ENCODE measurements at regions not wholly inside any gene's neighbourhood (a gene's known extent, or its start where the extent isn't known, plus 50 kb on each side); places are given as distances from the start of the nearest gene placed in this dataset.

DNA sequence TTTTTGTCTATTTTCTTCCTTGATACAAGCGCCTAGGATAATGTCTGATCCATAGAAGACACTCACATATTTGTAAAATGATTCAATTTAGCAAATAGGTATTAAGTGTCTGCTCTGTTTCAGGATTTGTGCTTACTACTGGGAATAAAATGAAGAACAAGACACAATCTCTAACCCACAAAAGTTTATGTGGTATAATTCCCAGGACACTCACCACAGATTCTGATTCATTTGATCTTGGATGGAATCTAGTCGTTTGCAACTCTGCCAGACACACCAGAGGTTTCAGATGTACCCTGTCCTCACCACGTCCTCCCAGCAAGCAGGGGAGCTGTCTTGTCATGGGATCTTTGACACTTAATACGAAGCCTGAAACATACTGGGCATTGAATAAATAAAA, 208.3 kb downstream of the LRIG3 start:
- Histone ChIP-seq H3K27ac (no peak overlapping the region), H3K4me1 (peaks cover 0 to 12% (median 1%) of the 10 kb centered on the region in 4 donors), H3K4me3 (no peak overlapping the region), H3K27me3 (no peaks in the 10 kb centered on the region), H3K36me3 (no peaks in the 10 kb centered on the region), H3K9me3 (peaks cover 0 to 9% (median 0%) of the 10 kb centered on the region in 3 donors)
- TF ChIP-seq, protein P1, sequence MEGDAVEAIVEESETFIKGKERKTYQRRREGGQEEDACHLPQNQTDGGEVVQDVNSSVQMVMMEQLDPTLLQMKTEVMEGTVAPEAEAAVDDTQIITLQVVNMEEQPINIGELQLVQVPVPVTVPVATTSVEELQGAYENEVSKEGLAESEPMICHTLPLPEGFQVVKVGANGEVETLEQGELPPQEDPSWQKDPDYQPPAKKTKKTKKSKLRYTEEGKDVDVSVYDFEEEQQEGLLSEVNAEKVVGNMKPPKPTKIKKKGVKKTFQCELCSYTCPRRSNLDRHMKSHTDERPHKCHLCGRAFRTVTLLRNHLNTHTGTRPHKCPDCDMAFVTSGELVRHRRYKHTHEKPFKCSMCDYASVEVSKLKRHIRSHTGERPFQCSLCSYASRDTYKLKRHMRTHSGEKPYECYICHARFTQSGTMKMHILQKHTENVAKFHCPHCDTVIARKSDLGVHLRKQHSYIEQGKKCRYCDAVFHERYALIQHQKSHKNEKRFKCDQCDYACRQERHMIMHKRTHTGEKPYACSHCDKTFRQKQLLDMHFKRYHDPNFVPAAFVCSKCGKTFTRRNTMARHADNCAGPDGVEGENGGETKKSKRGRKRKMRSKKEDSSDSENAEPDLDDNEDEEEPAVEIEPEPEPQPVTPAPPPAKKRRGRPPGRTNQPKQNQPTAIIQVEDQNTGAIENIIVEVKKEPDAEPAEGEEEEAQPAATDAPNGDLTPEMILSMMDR (IDR thresholded peaks at IDR 0.05): no peak
- intact Hi-C loops (cut with DNase I; ENCODE audit: low total_unique reads): no loop called here
- DNase-seq: no peak

DNA sequence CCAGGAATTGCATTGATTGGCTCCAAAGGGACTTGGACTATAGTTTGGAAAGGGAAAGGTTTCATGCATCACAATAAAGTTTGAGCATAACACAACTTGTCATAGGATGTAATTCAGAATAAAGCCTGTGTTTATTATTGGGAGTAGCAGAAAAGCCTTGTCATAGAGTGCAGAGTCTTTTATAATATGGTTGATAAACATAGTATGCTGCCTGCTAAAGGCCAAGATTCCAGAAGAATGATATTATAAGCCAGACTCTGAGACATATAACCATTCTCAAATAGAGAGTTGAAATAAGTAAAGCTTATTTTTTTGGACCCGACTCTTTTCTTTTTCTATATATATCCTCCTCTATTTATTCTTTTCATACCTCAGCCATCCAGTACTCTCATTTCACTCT, 207.3 kb downstream of the LRIG3 start:
- Histone ChIP-seq H3K27me3 (no peaks in the 10 kb centered on the region), H3K4me1 (peaks cover 0 to 12% (median 1%) of the 10 kb centered on the region in 4 donors), H3K4me3 (no peak overlapping the region), H3K9me3 (peaks cover 0 to 9% (median 0%) of the 10 kb centered on the region in 3 donors), H3K27ac (no peak overlapping the region), H3K36me3 (no peaks in the 10 kb centered on the region)
- intact Hi-C loops (cut with DNase I; ENCODE audit: low total_unique reads): no loop called here
- DNase-seq: no peak
- TF ChIP-seq, protein P1 (IDR thresholded peaks at IDR 0.05): no peak

DNA sequence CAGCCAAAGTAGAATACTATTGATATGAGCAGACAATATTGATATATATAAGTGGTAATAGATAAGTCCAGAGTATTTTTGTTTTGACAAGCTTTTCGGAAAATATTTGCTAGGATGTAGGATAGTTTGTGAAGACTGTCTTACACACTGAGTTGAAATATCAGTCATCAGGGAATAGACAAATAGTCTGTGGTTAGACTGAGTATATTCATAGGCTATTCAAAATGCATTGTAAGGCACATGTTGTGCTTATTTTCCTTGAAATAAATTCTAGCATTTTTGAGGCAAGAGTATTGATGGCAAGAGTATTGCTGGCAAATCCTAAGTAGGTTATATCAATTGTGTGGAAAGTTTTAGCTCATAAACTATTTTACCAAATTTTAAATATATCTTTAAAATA, 201.1 kb downstream of the LRIG3 start:
- no peak overlapping the region for H3K4me3 ChIP-seq
- H3K9me3 ChIP-seq: no peaks in the 10 kb centered on the region
- no peak overlapping the region for H3K27ac ChIP-seq
- H3K27me3 ChIP-seq: no peaks in the 10 kb centered on the region
- DNase-seq: no peak
- TF ChIP-seq, protein P1 (IDR thresholded peaks at IDR 0.05): no peak
- no peaks in the 10 kb centered on the region for H3K36me3 ChIP-seq
- H3K4me1 ChIP-seq: no peaks in the 10 kb centered on the region
- intact Hi-C loops (cut with DNase I; ENCODE audit: low total_unique reads): no loop called here

DNA sequence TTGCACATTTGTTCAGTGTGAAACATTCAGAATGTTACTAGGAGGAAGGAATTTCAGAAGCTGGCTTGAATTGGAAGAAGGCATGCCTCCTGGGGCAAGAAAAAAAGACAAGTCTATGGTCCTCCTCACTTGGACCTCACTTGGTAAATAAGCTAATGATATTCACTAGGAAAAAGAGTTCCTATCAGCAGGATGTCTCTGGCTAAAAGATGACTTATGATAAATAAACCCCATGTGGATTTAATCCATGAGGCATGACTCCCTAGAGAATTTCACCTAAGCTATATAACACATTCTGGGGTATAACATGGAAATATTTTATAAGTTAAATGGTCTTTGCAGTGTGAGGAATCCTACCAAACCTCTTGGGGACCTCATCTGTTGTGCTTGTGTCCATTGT, 199.9 kb downstream of the LRIG3 start:
- Histone ChIP-seq H3K4me3 (no peak overlapping the region), H3K4me1 (no peaks in the 10 kb centered on the region), H3K36me3 (no peaks in the 10 kb centered on the region), H3K9me3 (no peaks in the 10 kb centered on the region), H3K27me3 (no peaks in the 10 kb centered on the region), H3K27ac (no peak overlapping the region)
- TF ChIP-seq, protein P1 (IDR thresholded peaks at IDR 0.05): no peak
- DNase-seq: no peak
- intact Hi-C loops (cut with DNase I; ENCODE audit: low total_unique reads): no loop called here

DNA sequence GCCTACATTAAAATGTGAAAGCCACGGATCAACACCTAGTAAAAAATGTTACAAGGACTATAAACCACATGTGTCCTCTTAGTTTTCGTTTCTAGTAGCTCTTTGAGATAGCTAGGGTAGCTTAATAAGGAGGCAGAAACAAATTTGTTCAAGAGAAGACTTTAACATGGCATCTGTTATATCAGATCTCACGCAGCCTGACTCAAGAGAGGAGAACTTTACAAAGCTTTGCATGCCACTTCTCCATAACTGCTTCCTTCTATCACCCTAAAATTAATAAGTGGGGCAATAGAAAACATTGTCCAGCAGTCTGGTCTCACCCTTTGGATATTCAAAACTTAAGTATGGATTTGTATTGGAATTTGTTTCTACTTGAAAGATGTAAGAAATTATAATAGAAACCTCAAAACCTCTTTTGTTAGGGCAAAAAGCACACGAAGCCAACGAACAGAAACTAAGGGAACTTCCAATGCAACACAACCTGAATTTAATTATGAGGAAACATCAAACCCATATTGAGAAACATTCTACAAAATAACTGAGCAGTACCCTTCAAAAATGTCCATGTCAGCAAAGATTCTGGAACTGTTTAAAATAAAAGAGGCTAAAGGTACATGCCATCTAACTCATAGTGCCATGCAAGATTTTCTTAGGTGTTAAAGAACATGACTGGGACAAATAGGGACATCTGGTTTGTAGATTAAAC, 194.8 kb downstream of the LRIG3 start:
- TF ChIP-seq, protein P1 (IDR thresholded peaks at IDR 0.05): no peak
- H3K27me3 ChIP-seq: no peaks in the 10 kb centered on the region
- intact Hi-C loops (cut with DNase I; ENCODE audit: low total_unique reads): no loop called here
- no peak overlapping the region for H3K4me3 ChIP-seq
- DNase-seq: no peak
- H3K4me1 ChIP-seq: peaks cover 0 to 11% (median 2%) of the 10 kb centered on the region in 4 donors
- H3K27ac ChIP-seq: no peak overlapping the region
- H3K9me3 ChIP-seq: no peaks in the 10 kb centered on the region
- H3K36me3 ChIP-seq: no peaks in the 10 kb centered on the region
